Trophoblast cell (in vitro differentiated cells and primary cell): ENCODE measurements at regions not wholly inside any gene's neighbourhood (a gene's known extent, or its start where the extent isn't known, plus 50 kb on each side); places are given as distances from the start of the nearest gene placed in this dataset.
A peak's percentile ranks its signal among the peaks of the same experiment; 100 is the strongest.

Source experiments
- DNase-seq, 2 donors: peaks; one replicate each; pipeline ENCODE4 v3.0.0-alpha.2; 2016
- H2AFZ ChIP-seq: 2 replicates; pipeline ENCODE4 v1.6.1; 2013; ENCODE audit warnings: low read length, moderate library complexity, mild to moderate bottlenecking; ENCODE audit not compliant: insufficient read depth, poor library complexity
- H2AK5ac ChIP-seq: 2 replicates; pipeline ENCODE4 v1.6.1; 2013; ENCODE audit warnings: mild to moderate bottlenecking, low read length
- H2BK120ac ChIP-seq: 2 replicates; pipeline ENCODE4 v1.6.1; 2013; ENCODE audit warnings: low read length, mild to moderate bottlenecking, moderate library complexity; ENCODE audit not compliant: insufficient read depth, poor library complexity
- H2BK12ac ChIP-seq: 2 replicates; pipeline ENCODE4 v1.6.1; 2013; ENCODE audit warnings: mild to moderate bottlenecking, low read length, moderate library complexity
- H2BK5ac ChIP-seq: 2 replicates; pipeline ENCODE4 v1.6.1; 2013; ENCODE audit warnings: low read length, low read depth, moderate library complexity, mild to moderate bottlenecking; ENCODE audit not compliant: poor library complexity
- H3K14ac ChIP-seq: 2 replicates; pipeline ENCODE4 v1.6.1; 2013; ENCODE audit warnings: mild to moderate bottlenecking, low read length
- H3K18ac ChIP-seq: 2 replicates; pipeline ENCODE4 v1.6.1; 2013; ENCODE audit warnings: mild to moderate bottlenecking, low read length
- H3K23ac ChIP-seq: 2 replicates; pipeline ENCODE4 v1.6.1; 2013; ENCODE audit warnings: low read length
- H3K27ac ChIP-seq: 2 replicates; pipeline ENCODE4 v1.5.1; 2013; ENCODE audit warnings: low read depth, mild to moderate bottlenecking, inconsistent platforms, low read length, moderate library complexity
- H3K27me3 ChIP-seq: 2 replicates; pipeline ENCODE4 v1.6.1; 2013; ENCODE audit warnings: inconsistent platforms, mild to moderate bottlenecking, low read length, moderate library complexity; ENCODE audit not compliant: insufficient read depth
- H3K36me3 ChIP-seq, 2 experiments: 1 replicate in 1 of 2; 2 replicates in 1 of 2; pipeline ENCODE4 v1.6.1; 2013; ENCODE audit warnings: low read length in 2 of 2, mild to moderate bottlenecking in 2 of 2, moderate library complexity in 1 of 2; ENCODE audit not compliant: insufficient read depth in 2 of 2, control insufficient read depth in 1 of 2
- H3K4ac ChIP-seq: 2 replicates; pipeline ENCODE4 v1.6.1; 2013; ENCODE audit warnings: low read depth, mild to moderate bottlenecking, low read length, moderate library complexity
- H3K4me1 ChIP-seq, 2 experiments: 1 replicate in 1 of 2; 2 replicates in 1 of 2; pipeline ENCODE4 v1.6.1; 2013; ENCODE audit warnings: low read length in 2 of 2, mild to moderate bottlenecking in 2 of 2, moderate library complexity in 1 of 2; ENCODE audit not compliant: insufficient read depth in 2 of 2, control insufficient read depth in 1 of 2
- H3K4me2 ChIP-seq: 2 replicates; pipeline ENCODE4 v1.6.1; 2013; ENCODE audit warnings: inconsistent platforms, mild to moderate bottlenecking, low read length, moderate library complexity
- H3K4me3 ChIP-seq: 2 replicates; pipeline ENCODE4 v1.5.1; 2013; ENCODE audit warnings: mild to moderate bottlenecking, low read depth, low read length, inconsistent platforms
- H3K79me1 ChIP-seq: one replicate; pipeline ENCODE4 v1.6.1; 2013; ENCODE audit warnings: low read length
- H3K79me2 ChIP-seq: 2 replicates; pipeline ENCODE4 v1.6.1; 2013; ENCODE audit warnings: low read length, mild to moderate bottlenecking; ENCODE audit not compliant: control insufficient read depth, insufficient read depth, poor library complexity
- H3K9ac ChIP-seq: 2 replicates; pipeline ENCODE4 v1.6.1; 2013; ENCODE audit warnings: mild to moderate bottlenecking, low read length
- H3K9me3 ChIP-seq: 2 replicates; pipeline ENCODE4 v1.6.1; 2013; ENCODE audit warnings: low read depth, mild to moderate bottlenecking, control low read depth, inconsistent platforms, low read length; ENCODE audit not compliant: insufficient read depth
- H4K12ac ChIP-seq: 2 replicates; pipeline ENCODE4 v1.6.1; 2013; ENCODE audit warnings: low read depth, mild to moderate bottlenecking, low read length, moderate library complexity
- H4K8ac ChIP-seq: 2 replicates; pipeline ENCODE4 v1.6.1; 2013; ENCODE audit warnings: low read depth, mild to moderate bottlenecking, low read length, moderate library complexity
- H4K91ac ChIP-seq: one replicate; pipeline ENCODE4 v1.6.1; 2013; ENCODE audit warnings: low read depth, mild to moderate bottlenecking, low read length, moderate library complexity
- WGBS: extraction: QIAGEN DNeasy Blood & Tissue Kit; methylation state at CpG from one replicate; pipeline ENCODE4 v1.1.7; 2013; ENCODE audit warnings: missing lambda C conversion rate; ENCODE audit not compliant: insufficient read length, insufficient coverage; ENCODE audit errors: extremely low coverage; 5-methylcytosine and 5-hydroxymethylcytosine counted together

DNA sequence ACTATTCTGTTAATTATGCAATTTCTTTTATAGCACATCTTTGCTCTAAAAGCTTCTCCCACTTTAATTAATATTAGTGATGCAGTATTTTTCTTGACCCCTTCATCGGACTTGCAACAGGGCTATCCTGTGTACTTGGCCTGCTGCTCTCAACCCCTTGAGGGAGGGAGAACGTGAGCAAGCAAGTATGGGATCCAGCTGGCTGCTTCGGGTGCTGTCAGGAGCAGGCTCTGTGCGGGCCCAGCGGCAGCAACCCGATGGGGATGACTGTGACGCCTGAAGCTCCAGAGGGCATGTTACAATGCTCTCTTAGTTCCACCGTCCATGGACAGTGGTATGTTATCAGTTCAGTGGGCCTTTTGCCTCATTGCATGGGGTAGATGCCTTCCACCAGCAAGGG is 519.8 kb upstream of the CITED2 start:
- Histone ChIP-seq H3K4ac (no peak overlapping the region), H2AFZ (no peak overlapping the region), H2BK12ac (no peak overlapping the region), H3K4me3 (no peak overlapping the region), H3K14ac (no peak overlapping the region), H2AK5ac (no peak overlapping the region), H3K9me3 (no peaks in the 10 kb centered on the region), H4K8ac (no peak overlapping the region), H3K4me1 (no peaks in the 10 kb centered on the region), H2BK5ac (no peak overlapping the region), H3K36me3 (no peaks in the 10 kb centered on the region), H3K79me1 (no peaks in the 10 kb centered on the region), H3K79me2 (no peaks in the 10 kb centered on the region), H3K9ac (no peak overlapping the region), H4K91ac (no peak overlapping the region), H3K27ac (no peak overlapping the region), H3K23ac (no peak overlapping the region), H3K27me3 (no peaks in the 10 kb centered on the region), H4K12ac (no peak overlapping the region), H2BK120ac (no peak overlapping the region), H3K4me2 (no peak overlapping the region), H3K18ac (no peak overlapping the region)
- no peak for DNase-seq
- WGBS = no CpG with 5 or more reads among the region's 8 CpGs

DNA sequence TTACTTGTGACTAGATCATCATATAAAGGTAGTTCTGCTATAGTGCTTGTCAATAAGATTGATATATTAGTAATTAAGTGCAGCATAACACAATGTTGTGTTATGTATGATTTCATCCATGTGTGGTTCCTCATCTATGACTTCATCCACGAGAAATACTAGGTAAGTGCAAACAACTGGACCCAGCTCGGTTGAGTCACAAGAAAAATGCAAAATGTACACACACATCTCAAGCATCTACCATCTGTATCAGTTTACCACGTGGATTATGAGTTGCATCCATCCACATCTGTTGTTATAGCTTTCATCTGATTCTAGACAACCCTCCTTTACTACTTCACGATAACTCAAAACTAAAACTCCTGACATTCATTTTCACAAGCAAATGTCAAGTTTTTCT is 517.0 kb upstream of the CITED2 start:
- no peak overlapping the region for H4K12ac ChIP-seq
- no peak for DNase-seq
- no peak overlapping the region for H3K14ac ChIP-seq
- no peak overlapping the region for H2AK5ac ChIP-seq
- H3K79me1 ChIP-seq = peaks cover 2% of the 10 kb centered on the region
- no peak overlapping the region for H3K4me3 ChIP-seq
- no peaks in the 10 kb centered on the region for H3K79me2 ChIP-seq
- no peaks in the 10 kb centered on the region for H3K36me3 ChIP-seq
- WGBS = 100% methylated on average over 1 of the region's 4 CpGs
- no peak overlapping the region for H2BK5ac ChIP-seq
- H3K23ac ChIP-seq = no peak overlapping the region
- no peaks in the 10 kb centered on the region for H3K27me3 ChIP-seq
- H2AFZ ChIP-seq = no peak overlapping the region
- no peak overlapping the region for H4K8ac ChIP-seq
- H3K9me3 ChIP-seq = no peaks in the 10 kb centered on the region
- H3K27ac ChIP-seq = no peak overlapping the region
- no peak overlapping the region for H2BK120ac ChIP-seq
- no peak overlapping the region for H3K18ac ChIP-seq
- no peak overlapping the region for H3K4me2 ChIP-seq
- no peak overlapping the region for H2BK12ac ChIP-seq
- no peak overlapping the region for H3K4ac ChIP-seq
- H3K9ac ChIP-seq = no peak overlapping the region
- H4K91ac ChIP-seq = no peak overlapping the region
- H3K4me1 ChIP-seq = peaks cover 0 to 2% of the 10 kb centered on the region in 2 experiments

DNA sequence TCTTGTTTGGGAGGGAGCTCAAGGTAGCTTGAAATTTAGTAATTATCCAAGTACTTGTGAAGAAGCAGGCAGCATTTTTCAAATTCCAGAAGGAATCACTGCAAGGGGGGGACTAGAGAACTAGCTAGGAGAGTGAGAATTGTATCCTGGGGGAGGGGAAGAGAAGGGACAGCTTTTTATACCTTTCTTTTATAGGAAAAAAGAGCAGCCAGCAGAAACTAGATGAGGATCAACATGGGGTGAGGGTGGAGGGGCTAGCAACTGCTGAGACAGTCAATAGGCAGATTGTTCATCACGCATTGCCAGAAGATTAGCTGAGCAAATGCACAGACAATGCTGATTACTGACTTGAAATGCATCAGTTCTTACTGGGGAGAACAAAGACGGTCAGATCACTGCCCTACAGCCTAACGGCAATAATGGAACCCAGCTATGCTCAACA is 514.3 kb upstream of the CITED2 start:
- H2BK5ac ChIP-seq = peak overlapping the region; percentile 65
- H4K12ac ChIP-seq = no peak overlapping the region
- DNase-seq = peak in 1 of 2 donors; percentile 38
- H3K36me3 ChIP-seq = no peaks in the 10 kb centered on the region
- peaks cover 0 to 2% of the 10 kb centered on the region in 2 experiments for H3K4me1 ChIP-seq
- H3K9ac ChIP-seq = peak overlapping the region; percentile 28
- H2AFZ ChIP-seq = no peak overlapping the region
- no peak overlapping the region for H3K14ac ChIP-seq
- H4K8ac ChIP-seq = no peak overlapping the region
- peak overlapping the region; percentile 52 for H3K4me2 ChIP-seq
- peak overlapping the region; percentile 93 for H3K27ac ChIP-seq
- no peak overlapping the region for H3K23ac ChIP-seq
- H3K27me3 ChIP-seq = no peaks in the 10 kb centered on the region
- H2BK12ac ChIP-seq = peak overlapping the region; percentile 61
- H4K91ac ChIP-seq = peak overlapping the region; percentile 45
- no peaks in the 10 kb centered on the region for H3K79me2 ChIP-seq
- no peaks in the 10 kb centered on the region for H3K9me3 ChIP-seq
- H3K18ac ChIP-seq = no peak overlapping the region
- no peak overlapping the region for H2AK5ac ChIP-seq
- no peak overlapping the region for H3K4me3 ChIP-seq
- no peak overlapping the region for H3K4ac ChIP-seq
- H2BK120ac ChIP-seq = peak overlapping the region; percentile 68
- peaks cover 7% of the 10 kb centered on the region for H3K79me1 ChIP-seq
- WGBS = no CpG with 5 or more reads among the region's 3 CpGs

DNA sequence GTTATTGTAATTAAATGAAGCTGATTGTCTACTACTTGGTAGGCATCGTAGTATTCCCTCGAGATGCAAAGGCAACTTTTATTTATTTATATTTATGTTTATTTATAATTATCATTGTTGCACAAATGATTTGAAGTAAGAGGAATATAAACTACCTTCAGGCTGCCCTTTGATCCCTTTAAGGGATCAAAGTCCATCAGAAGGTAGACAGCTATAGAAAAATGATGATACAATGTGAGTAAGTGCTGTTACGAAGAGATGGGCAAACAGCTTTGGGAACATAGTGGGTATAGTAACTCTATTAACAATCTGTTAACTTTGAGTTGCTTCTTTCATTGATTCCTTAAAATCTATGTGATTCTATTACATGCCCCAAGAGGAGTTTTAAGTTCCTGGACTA is 512.8 kb upstream of the CITED2 start:
- Histone ChIP-seq H4K12ac (no peak overlapping the region), H3K18ac (no peak overlapping the region), H3K4ac (no peak overlapping the region), H3K27me3 (no peaks in the 10 kb centered on the region), H4K8ac (no peak overlapping the region), H4K91ac (no peak overlapping the region), H3K14ac (no peak overlapping the region), H3K4me1 (peaks cover 0 to 5% of the 10 kb centered on the region in 2 experiments), H2BK12ac (no peak overlapping the region), H2AFZ (no peak overlapping the region), H3K4me2 (no peak overlapping the region), H2BK120ac (no peak overlapping the region), H2AK5ac (no peak overlapping the region), H3K9me3 (no peaks in the 10 kb centered on the region), H3K79me1 (peaks cover 9% of the 10 kb centered on the region), H3K23ac (no peak overlapping the region), H3K9ac (no peak overlapping the region), H3K27ac (peak overlapping the region; percentile 41), H3K4me3 (no peak overlapping the region), H3K79me2 (no peaks in the 10 kb centered on the region), H2BK5ac (no peak overlapping the region), H3K36me3 (no peaks in the 10 kb centered on the region)
- DNase-seq = no peak
- WGBS = no CpG with 5 or more reads among the region's 3 CpGs
